IMR-90 (cell line): ENCODE measurements at regions not wholly inside any gene's neighbourhood (a gene's known extent, or its start where the extent isn't known, plus 50 kb on each side); places are given as distances from the start of the nearest gene placed in this dataset.

Experiments
- ATAC-seq: fragments of 200-7000 bp; cut with Tn5 transposase; 2 replicates; pipeline ENCODE4 v1.9.1; 2020; ENCODE audit warnings: low read depth, mild to moderate bottlenecking, moderate library complexity
- BruUV-seq: library from RNA; stranded (reverse); fragments of 400-500 nt; replicated peaks from 2 replicates; lab custom pipeline; 2021; lab: Mats Ljungman, UMichigan
- CTCF ChIA-PET: fragments of 300-600 bp; formaldehyde crosslinking; extraction: SDS; loops from one replicate; lab custom pipeline; 2021; ENCODE audit warnings: antibody characterized with exemption; lab: Yijun Ruan, JAX
- POLR2A ChIA-PET: fragments of 300-600 bp; sonication (Branson Sonifier 250); formaldehyde crosslinking; loops from one replicate; lab custom pipeline; 2022; ENCODE audit warnings: antibody characterized with exemption; ENCODE audit not compliant: unreplicated experiment; lab: Charles Lee
- DNase-seq: peaks from one replicate; pipeline ENCODE4 v3.0.0; 2013
- H2AFZ ChIP-seq: replicated peaks from 2 replicates; pipeline ENCODE3; 2013; ENCODE audit warnings: low read length, mild to moderate bottlenecking; ENCODE audit not compliant: poor library complexity
- H2AK5ac ChIP-seq: 2 replicates; pipeline ENCODE4 v1.6.1; 2013; ENCODE audit warnings: low read depth, low read length, inconsistent platforms
- H2AK9ac ChIP-seq: replicated peaks from 2 replicates; pipeline ENCODE3; 2013; ENCODE audit warnings: mild to moderate bottlenecking, low read depth, low read length, moderate library complexity; ENCODE audit not compliant: poor library complexity
- H2BK120ac ChIP-seq: 2 replicates; pipeline ENCODE4 v1.6.1; 2013; ENCODE audit warnings: low read depth, low read length, inconsistent platforms
- H2BK15ac ChIP-seq: 3 replicates; pipeline ENCODE4 v1.6.1; 2013; ENCODE audit warnings: low read depth, low read length, inconsistent platforms
- H2BK20ac ChIP-seq: 2 replicates; pipeline ENCODE4 v1.6.1; 2013; ENCODE audit warnings: low read depth, mild to moderate bottlenecking, inconsistent platforms, low read length, moderate library complexity
- H2BK5ac ChIP-seq: 2 replicates; pipeline ENCODE4 v1.6.1; 2013; ENCODE audit warnings: mild to moderate bottlenecking, low read depth, low read length, inconsistent platforms; ENCODE audit not compliant: poor library complexity, severe bottlenecking
- H3K14ac ChIP-seq: replicated peaks from 2 replicates; pipeline ENCODE4 v1.6.1; 2013; ENCODE audit warnings: low read depth, low read length, inconsistent platforms
- H3K18ac ChIP-seq: 2 replicates; pipeline ENCODE4 v1.6.1; 2013; ENCODE audit warnings: low read depth, low read length, control low read depth
- H3K23ac ChIP-seq: 2 replicates; pipeline ENCODE4 v1.6.1; 2013; ENCODE audit warnings: low read depth, low read length, inconsistent platforms
- H3K27ac ChIP-seq: 2 replicates; pipeline ENCODE4 v1.5.1; 2013; ENCODE audit warnings: mild to moderate bottlenecking, control low read depth, low read length; ENCODE audit not compliant: insufficient read depth
- H3K27me3 ChIP-seq: 2 replicates; pipeline ENCODE4 v1.6.1; 2013; ENCODE audit warnings: low read length; ENCODE audit not compliant: control insufficient read depth, insufficient read depth
- H3K36me3 ChIP-seq: 2 replicates; pipeline ENCODE4 v1.6.1; 2013; ENCODE audit warnings: low read length, mixed read lengths; ENCODE audit not compliant: control insufficient read depth, insufficient read depth
- H3K4ac ChIP-seq: 2 replicates; pipeline ENCODE4 v1.6.1; 2013; ENCODE audit warnings: low read depth, low read length, inconsistent platforms
- H3K4me1 ChIP-seq: 2 replicates; pipeline ENCODE4 v1.6.1; 2013; ENCODE audit warnings: low read length, mixed read lengths; ENCODE audit not compliant: control insufficient read depth, insufficient read depth
- H3K4me2 ChIP-seq: 2 replicates; pipeline ENCODE4 v1.6.1; 2013; ENCODE audit warnings: low read depth, mild to moderate bottlenecking, control low read depth, low read length, moderate library complexity
- H3K4me3 ChIP-seq: 2 replicates; pipeline ENCODE4 v1.5.1; 2013; ENCODE audit warnings: low read depth, mild to moderate bottlenecking, control low read depth, low read length, moderate library complexity; ENCODE audit not compliant: insufficient read depth
- H3K56ac ChIP-seq: 2 replicates; pipeline ENCODE4 v1.6.1; 2013; ENCODE audit warnings: low read length, inconsistent platforms; ENCODE audit not compliant: insufficient read depth; ENCODE audit errors: extremely low read depth
- H3K79me1 ChIP-seq, 2 experiments: 2 replicates each; pipeline ENCODE4 v1.6.1; 2013; ENCODE audit warnings: low read length in 2 of 2, inconsistent platforms in 1 of 2, low read depth in 1 of 2
- H3K9ac ChIP-seq: 2 replicates; pipeline ENCODE4 v1.6.1; 2013; ENCODE audit warnings: low read depth, low read length, control low read depth
- H3K9me1 ChIP-seq: 2 replicates; pipeline ENCODE4 v1.6.1; 2013; ENCODE audit warnings: low read length, inconsistent platforms; ENCODE audit not compliant: insufficient read depth
- H3K9me3 ChIP-seq: 2 replicates; pipeline ENCODE4 v1.6.1; 2013; ENCODE audit warnings: low read length; ENCODE audit not compliant: control insufficient read depth, insufficient read depth
- H4K20me1 ChIP-seq: 2 replicates; pipeline ENCODE4 v1.6.1; 2013; ENCODE audit warnings: low read length, inconsistent platforms; ENCODE audit not compliant: insufficient read depth
- H4K5ac ChIP-seq: 2 replicates; pipeline ENCODE4 v1.6.1; 2013; ENCODE audit warnings: mild to moderate bottlenecking, low read depth, low read length, control low read depth
- H4K8ac ChIP-seq, 2 experiments: 2 replicates each; pipeline ENCODE4 v1.6.1; 2013; ENCODE audit warnings: low read depth in 2 of 2, low read length in 2 of 2, control low read depth in 1 of 2, inconsistent platforms in 1 of 2
- H4K91ac ChIP-seq: 2 replicates; pipeline ENCODE4 v1.6.1; 2013; ENCODE audit warnings: low read depth, low read length, inconsistent platforms; ENCODE audit not compliant: insufficient read depth
- CEBPB ChIP-seq: IDR thresholded peaks from 2 replicates; pipeline ENCODE4 v1.6.1; 2012; ENCODE audit warnings: low read depth, low read length, improper control_type of control experiment
- CTCF ChIP-seq: conservative IDR thresholded peaks from 2 replicates; pipeline ENCODE4 v1.5.1; 2012; ENCODE audit warnings: mild to moderate bottlenecking, low read depth, low read length, improper control_type of control experiment
- MAFK ChIP-seq: IDR thresholded peaks from 2 replicates; pipeline ENCODE4 v1.6.1; 2012; ENCODE audit warnings: low read depth, low read length, improper control_type of control experiment
- MAZ ChIP-seq: IDR thresholded peaks from 2 replicates; pipeline ENCODE4 v1.6.1; 2012; ENCODE audit warnings: low read depth, mild to moderate bottlenecking, low read length, improper control_type of control experiment, moderate library complexity, borderline replicate concordance
- MXI1 ChIP-seq: IDR thresholded peaks from 2 replicates; pipeline ENCODE4 v1.6.1; 2012; ENCODE audit warnings: low read depth, mild to moderate bottlenecking, low read length, moderate library complexity, borderline replicate concordance
- NFE2L2 ChIP-seq: fragments of 150-350 bp; IDR thresholded peaks from 2 replicates; pipeline ENCODE4 v1.6.1; 2016; ENCODE audit warnings: low read depth, mild to moderate bottlenecking, low read length
- RCOR1 ChIP-seq: IDR thresholded peaks from 2 replicates; pipeline ENCODE4 v1.6.1; 2012; ENCODE audit warnings: mild to moderate bottlenecking, low read length, improper control_type of control experiment; ENCODE audit not compliant: insufficient replicate concordance
- RFX5 ChIP-seq: IDR thresholded peaks from 2 replicates; pipeline ENCODE4 v1.8.0; 2012; ENCODE audit warnings: low read depth, mild to moderate bottlenecking, low read length, moderate library complexity
- WGBS, 2 experiments: methylation state at CpG; one replicate each; pipeline versions ENCODE4 v1.1.5 to v1.1.7; 2013; ENCODE audit warnings: missing lambda C conversion rate in 2 of 2; ENCODE audit not compliant: insufficient read length in 1 of 2; ENCODE audit errors: extremely low coverage in 2 of 2; 5-methylcytosine and 5-hydroxymethylcytosine counted together
- dilution Hi-C: fragments of 300-500 bp; cut with HindIII; formaldehyde crosslinking; loops from one replicate; pipeline ENCODE4 v1.14.3; 2018; ENCODE audit warnings: low sequenced_read_pairs; ENCODE audit not compliant: unreplicated experiment
- in situ Hi-C: fragments of 300-500 bp; cut with MboI; formaldehyde crosslinking; loops from 3 replicates; pipeline ENCODE4 v1.14.3; 2019; ENCODE audit warnings: low sequenced_read_pairs, inconsistent platforms, mixed read lengths
- intact Hi-C: fragments of 100-400 bp; cut with micrococcal nuclease; formaldehyde crosslinking; loops from 2 replicates; pipeline ENCODE4 v1.10.0; 2022

GRCh38 chr5:168226012-168226411, 65.4 kb upstream of the WWC1 start:
- POLR2A ChIA-PET = interaction anchor here (0.6 kb wide), 1 partner anchor 320 kb away, joined by 3 read pairs; no protein-coding TSS in a partner anchor
- TF ChIP-seq NFE2L2 (no peak), CEBPB (no peak), CTCF (no peak), RFX5 (no peak), MXI1 (no peak), MAFK (no peak), MAZ (no peak), RCOR1 (no peak)

More at GRCh38 chr5:168226012-168226411, 65.4 kb upstream of the WWC1 start:
- Histone ChIP-seq H3K27ac (no peak overlapping the region), H3K14ac (no peak overlapping the region), H3K79me1 (no peaks in the 10 kb centered on the region), H3K4ac (no peak overlapping the region), H3K4me3 (no peak overlapping the region), H4K5ac (no peak overlapping the region), H2AK9ac (no peak overlapping the region), H3K4me1 (no peaks in the 10 kb centered on the region), H3K9me3 (no peaks in the 10 kb centered on the region), H3K18ac (no peak overlapping the region), H2BK5ac (no peak overlapping the region), H2AK5ac (no peak overlapping the region), H2BK15ac (no peak overlapping the region), H3K23ac (no peak overlapping the region), H2AFZ (no peak overlapping the region), H2BK20ac (no peak overlapping the region), H3K56ac (no peak overlapping the region), H2BK120ac (no peak overlapping the region), H4K8ac (no peak overlapping the region), H3K36me3 (no peaks in the 10 kb centered on the region), H3K4me2 (no peak overlapping the region), H3K9ac (no peak overlapping the region), H3K27me3 (peaks cover 3% of the 10 kb centered on the region; the same call in 1 of the 2 replicates), H4K91ac (no peak overlapping the region), H4K20me1 (no peaks in the 10 kb centered on the region; the same call in 1 of the 2 replicates), H3K9me1 (no peaks in the 10 kb centered on the region)
- 100% methylated on average over 2 of the region's 10 CpGs; no CpG with 5 or more reads in 1 of the 2 experiments for WGBS, 2 experiments
- DNase-seq = no peak
- BruUV-seq = no TSS peak
- CTCF ChIA-PET = no interaction called here
- intact Hi-C loops = no loop called here
- dilution Hi-C loops = no loop called here
- no peak for ATAC-seq
- in situ Hi-C loops = no loop called here
